ENCODE measurements at regions not wholly inside any gene's neighbourhood (a gene's known extent, or its start where the extent isn't known, plus 50 kb on each side); places are given as distances from the start of the nearest gene placed in this dataset.

GRCh38 chr5:114665551-114665950, 303.7 kb downstream of the KCNN2 start:
- no peak overlapping the region for H2AFZ ChIP-seq (ENCODE audit: low read depth, low read length)
- no peaks in the 10 kb centered on the region for H3K36me3 ChIP-seq (replicated peaks; ENCODE audit: low read depth, low read length)
- no peak overlapping the region for H3K27ac ChIP-seq (ENCODE audit: low read length)
- H3K4me3 ChIP-seq (ENCODE audit: low read length) = no peak overlapping the region
- H3K4me1 ChIP-seq (ENCODE audit: low read length) = no peaks in the 10 kb centered on the region
- H3K9me3 ChIP-seq (ENCODE audit: insufficient read depth, low read length) = no peaks in the 10 kb centered on the region
- no peak overlapping the region for H3K9ac ChIP-seq (ENCODE audit: low read length)
- H3K79me2 ChIP-seq (ENCODE audit: low read length) = no peaks in the 10 kb centered on the region
- H3K27me3 ChIP-seq (ENCODE audit: low read depth, low read length) = no peaks in the 10 kb centered on the region
- no peak overlapping the region for H3K4me2 ChIP-seq (ENCODE audit: low read length)
- H4K20me1 ChIP-seq (ENCODE audit: insufficient read depth, low read length) = no peaks in the 10 kb centered on the region
- TF ChIP-seq EZH2phosphoT487 (IDR thresholded peaks at IDR 0.05; ENCODE audit: low read depth) = no peak
- no peak for TF ChIP-seq CTCF (IDR thresholded peaks at IDR 0.05; ENCODE audit: low read depth, low read length)

- Histone ChIP-seq H3K9me3 (ENCODE audit: insufficient read depth, low read length) (no peaks in the 10 kb centered on the region), H3K36me3 (replicated peaks; ENCODE audit: low read depth, low read length) (no peaks in the 10 kb centered on the region), H3K9ac (ENCODE audit: low read length) (no peak overlapping the region), H3K4me3 (ENCODE audit: low read length) (no peak overlapping the region), H4K20me1 (ENCODE audit: insufficient read depth, low read length) (no peaks in the 10 kb centered on the region), H3K27me3 (ENCODE audit: low read depth, low read length) (no peaks in the 10 kb centered on the region), H2AFZ (ENCODE audit: low read depth, low read length) (no peak overlapping the region), H3K4me1 (ENCODE audit: low read length) (no peaks in the 10 kb centered on the region), H3K27ac (ENCODE audit: low read length) (no peak overlapping the region), H3K4me2 (ENCODE audit: low read length) (no peak overlapping the region), H3K79me2 (ENCODE audit: low read length) (no peaks in the 10 kb centered on the region)
- TF ChIP-seq CTCF (IDR thresholded peaks at IDR 0.05; ENCODE audit: low read depth, low read length) (no peak), EZH2phosphoT487 (IDR thresholded peaks at IDR 0.05; ENCODE audit: low read depth) (no peak)
These were observed 298.9 kb downstream of the KCNN2 start for GRCh38 chr5:114660791-114661190.

GRCh38 chr5:114658194-114658593, 296.3 kb downstream of the KCNN2 start:
- Histone ChIP-seq H3K36me3 (replicated peaks; ENCODE audit: low read depth, low read length) (no peaks in the 10 kb centered on the region), H3K4me1 (ENCODE audit: low read length) (no peaks in the 10 kb centered on the region), H3K79me2 (ENCODE audit: low read length) (no peaks in the 10 kb centered on the region), H3K4me2 (ENCODE audit: low read length) (no peak overlapping the region), H4K20me1 (ENCODE audit: insufficient read depth, low read length) (no peaks in the 10 kb centered on the region), H2AFZ (ENCODE audit: low read depth, low read length) (no peak overlapping the region), H3K9ac (ENCODE audit: low read length) (no peak overlapping the region), H3K4me3 (ENCODE audit: low read length) (no peak overlapping the region), H3K27me3 (ENCODE audit: low read depth, low read length) (no peaks in the 10 kb centered on the region), H3K9me3 (ENCODE audit: insufficient read depth, low read length) (no peaks in the 10 kb centered on the region), H3K27ac (ENCODE audit: low read length) (no peak overlapping the region)
- TF ChIP-seq CTCF (IDR thresholded peaks at IDR 0.05; ENCODE audit: low read depth, low read length) = no peak
- TF ChIP-seq EZH2phosphoT487 (IDR thresholded peaks at IDR 0.05; ENCODE audit: low read depth) = no peak

- no peak overlapping the region for H3K4me2 ChIP-seq (ENCODE audit: low read length)
- no peak overlapping the region for H3K4me3 ChIP-seq (ENCODE audit: low read length)
- no peaks in the 10 kb centered on the region for H3K79me2 ChIP-seq (ENCODE audit: low read length)
- H2AFZ ChIP-seq (ENCODE audit: low read depth, low read length) = no peak overlapping the region
- no peak overlapping the region for H3K27ac ChIP-seq (ENCODE audit: low read length)
- H3K27me3 ChIP-seq (ENCODE audit: low read depth, low read length) = no peaks in the 10 kb centered on the region
- H3K4me1 ChIP-seq (ENCODE audit: low read length) = no peaks in the 10 kb centered on the region
- H4K20me1 ChIP-seq (ENCODE audit: insufficient read depth, low read length) = no peaks in the 10 kb centered on the region
- no peak for TF ChIP-seq CTCF (IDR thresholded peaks at IDR 0.05; ENCODE audit: low read depth, low read length)
- no peak for TF ChIP-seq EZH2phosphoT487 (IDR thresholded peaks at IDR 0.05; ENCODE audit: low read depth)
- no peaks in the 10 kb centered on the region for H3K36me3 ChIP-seq (replicated peaks; ENCODE audit: low read depth, low read length)
- no peak overlapping the region for H3K9ac ChIP-seq (ENCODE audit: low read length)
- H3K9me3 ChIP-seq (ENCODE audit: insufficient read depth, low read length) = no peaks in the 10 kb centered on the region
These were observed 295.7 kb downstream of the KCNN2 start for GRCh38 chr5:114657342-114658130.

Measured in OCI-LY3 (cell line).